ENCODE measurements at regions not wholly inside any gene's neighbourhood (a gene's known extent, or its start where the extent isn't known, plus 50 kb on each side); places are given as distances from the start of the nearest gene placed in this dataset.

- no peaks in the 10 kb centered on the region for H3K79me2 ChIP-seq (ENCODE audit: insufficient read depth, low read length)
- H3K9ac ChIP-seq (ENCODE audit: low read length): no peak overlapping the region
- H3K36me3 ChIP-seq (ENCODE audit: low read length): no peaks in the 10 kb centered on the region
- H2AFZ ChIP-seq (ENCODE audit: low read depth, low read length, severe bottlenecking): no peak overlapping the region
- no peaks in the 10 kb centered on the region for H3K9me2 ChIP-seq (replicated peaks; ENCODE audit: insufficient read depth, low read length)
- no peak overlapping the region for H3K4me3 ChIP-seq (ENCODE audit: insufficient read depth, low read length, poor library complexity, severe bottlenecking)
- H3F3A ChIP-seq (ENCODE audit: insufficient read depth): no peaks in the 10 kb centered on the region
- TF ChIP-seq EZH2phosphoT487 (conservative IDR thresholded peaks at IDR 0.05; ENCODE audit: low read length) (no peak), CTCF (IDR thresholded peaks at IDR 0.05; ENCODE audit: insufficient read depth, low read length, poor library complexity, severe bottlenecking) (no peak)
- H3K27me3 ChIP-seq (ENCODE audit: low read length): no peaks in the 10 kb centered on the region
- no peaks in the 10 kb centered on the region for H3K9me3 ChIP-seq (ENCODE audit: insufficient read depth, low read length)
- H3K27ac ChIP-seq (ENCODE audit: low read depth, low read length): no peak overlapping the region
- no peak overlapping the region for H3K4me2 ChIP-seq (ENCODE audit: low read depth, low read length, poor library complexity, severe bottlenecking)
- H4K20me1 ChIP-seq (ENCODE audit: low read depth, low read length): no peaks in the 10 kb centered on the region
Observed at GRCh38 chr5:89932771-89933181, 476.8 kb downstream of the CETN3 start.

GRCh38 chr5:89930591-89931392 is 478.8 kb downstream of the CETN3 start:
- H3K27me3 ChIP-seq (ENCODE audit: low read length): no peaks in the 10 kb centered on the region
- no peak overlapping the region for H2AFZ ChIP-seq (ENCODE audit: low read depth, low read length, severe bottlenecking)
- no peaks in the 10 kb centered on the region for H3K36me3 ChIP-seq (ENCODE audit: low read length)
- no peaks in the 10 kb centered on the region for H3K9me3 ChIP-seq (ENCODE audit: insufficient read depth, low read length)
- no peak overlapping the region for H3K4me3 ChIP-seq (ENCODE audit: insufficient read depth, low read length, poor library complexity, severe bottlenecking)
- no peak overlapping the region for H3K4me2 ChIP-seq (ENCODE audit: low read depth, low read length, poor library complexity, severe bottlenecking)
- H3F3A ChIP-seq (ENCODE audit: insufficient read depth): no peaks in the 10 kb centered on the region
- H3K9ac ChIP-seq (ENCODE audit: low read length): no peak overlapping the region
- H4K20me1 ChIP-seq (ENCODE audit: low read depth, low read length): no peaks in the 10 kb centered on the region
- no peaks in the 10 kb centered on the region for H3K9me2 ChIP-seq (replicated peaks; ENCODE audit: insufficient read depth, low read length)
- no peak for TF ChIP-seq CTCF (IDR thresholded peaks at IDR 0.05; ENCODE audit: insufficient read depth, low read length, poor library complexity, severe bottlenecking)
- no peak for TF ChIP-seq EZH2phosphoT487 (conservative IDR thresholded peaks at IDR 0.05; ENCODE audit: low read length)
- H3K79me2 ChIP-seq (ENCODE audit: insufficient read depth, low read length): no peaks in the 10 kb centered on the region
- H3K27ac ChIP-seq (ENCODE audit: low read depth, low read length): no peak overlapping the region

GRCh38 chr5:89929834-89930233 is 479.7 kb downstream of the CETN3 start:
- H3F3A ChIP-seq (ENCODE audit: insufficient read depth): no peaks in the 10 kb centered on the region
- H3K27ac ChIP-seq (ENCODE audit: low read depth, low read length): no peak overlapping the region
- H3K9me2 ChIP-seq (replicated peaks; ENCODE audit: insufficient read depth, low read length): no peaks in the 10 kb centered on the region
- H3K4me2 ChIP-seq (ENCODE audit: low read depth, low read length, poor library complexity, severe bottlenecking): no peak overlapping the region
- H3K36me3 ChIP-seq (ENCODE audit: low read length): no peaks in the 10 kb centered on the region
- no peak overlapping the region for H3K9ac ChIP-seq (ENCODE audit: low read length)
- TF ChIP-seq CTCF (IDR thresholded peaks at IDR 0.05; ENCODE audit: insufficient read depth, low read length, poor library complexity, severe bottlenecking) (no peak), EZH2phosphoT487 (conservative IDR thresholded peaks at IDR 0.05; ENCODE audit: low read length) (no peak)
- no peak overlapping the region for H3K4me3 ChIP-seq (ENCODE audit: insufficient read depth, low read length, poor library complexity, severe bottlenecking)
- H3K27me3 ChIP-seq (ENCODE audit: low read length): no peaks in the 10 kb centered on the region
- H3K9me3 ChIP-seq (ENCODE audit: insufficient read depth, low read length): no peaks in the 10 kb centered on the region
- no peaks in the 10 kb centered on the region for H4K20me1 ChIP-seq (ENCODE audit: low read depth, low read length)
- H2AFZ ChIP-seq (ENCODE audit: low read depth, low read length, severe bottlenecking): no peak overlapping the region
- H3K79me2 ChIP-seq (ENCODE audit: insufficient read depth, low read length): no peaks in the 10 kb centered on the region

Data from SU-DHL-6 (cell line).